WTC11 (cell line): ENCODE measurements at regions not wholly inside any gene's neighbourhood (a gene's known extent, or its start where the extent isn't known, plus 50 kb on each side); places are given as distances from the start of the nearest gene placed in this dataset.

Experiments
- CTCF ChIP-seq: fragments of 200-600 bp; IDR thresholded peaks from 2 replicates; pipeline ENCODE4 v1.8.0; 2022; ENCODE audit warnings: antibody characterized with exemption
- NFYB ChIP-seq: sonication (generic); formaldehyde crosslinking; conservative IDR thresholded peaks from 2 replicates; pipeline ENCODE4 v1.8.0; 2022; ENCODE audit warnings: low read depth, missing genetic modification reagents
- NR2C2 ChIP-seq: sonication (generic); formaldehyde crosslinking; IDR thresholded peaks from 2 replicates; pipeline ENCODE4 v1.8.0; 2022; ENCODE audit warnings: mild to moderate bottlenecking, missing genetic modification reagents
- TCF7 ChIP-seq: sonication (generic); formaldehyde crosslinking; IDR thresholded peaks from 2 replicates; pipeline ENCODE4 v1.8.0; 2022; ENCODE audit warnings: mild to moderate bottlenecking, low read depth, missing genetic modification reagents, moderate library complexity
- USF1 ChIP-seq: sonication (generic); formaldehyde crosslinking; IDR thresholded peaks from 2 replicates; pipeline ENCODE4 v1.8.0; 2022; ENCODE audit warnings: mild to moderate bottlenecking, missing genetic modification reagents
- TF ChIP-seq, protein P1 (sequence below): sonication (generic); formaldehyde crosslinking; IDR thresholded peaks from 2 replicates; pipeline ENCODE4 v1.8.0; 2022; ENCODE audit warnings: mild to moderate bottlenecking, missing genetic modification reagents

DNA sequence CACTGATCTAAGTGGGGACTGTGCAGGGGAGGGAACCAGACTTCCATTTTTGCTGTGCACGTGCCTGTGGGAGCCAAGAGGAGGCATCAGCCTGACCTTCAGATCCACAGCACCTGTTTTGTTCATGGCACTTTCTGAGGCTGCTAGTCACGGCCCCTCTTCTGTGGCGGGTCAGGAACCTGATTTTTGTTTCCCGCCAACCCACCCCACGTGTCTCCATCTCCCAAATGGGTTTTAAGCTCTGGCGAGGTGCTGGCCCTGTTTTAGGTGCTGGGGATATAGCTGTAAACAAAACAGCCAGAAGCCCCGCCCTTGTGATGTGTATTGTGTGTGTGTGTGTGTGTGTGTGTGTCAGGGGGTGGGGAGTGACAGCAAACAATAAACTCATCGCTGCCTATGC, 60.4 kb upstream of the GRPEL1 start:
- no peak for TF ChIP-seq TCF7 (CRISPR knock-in tag)
- TF ChIP-seq, protein P1, sequence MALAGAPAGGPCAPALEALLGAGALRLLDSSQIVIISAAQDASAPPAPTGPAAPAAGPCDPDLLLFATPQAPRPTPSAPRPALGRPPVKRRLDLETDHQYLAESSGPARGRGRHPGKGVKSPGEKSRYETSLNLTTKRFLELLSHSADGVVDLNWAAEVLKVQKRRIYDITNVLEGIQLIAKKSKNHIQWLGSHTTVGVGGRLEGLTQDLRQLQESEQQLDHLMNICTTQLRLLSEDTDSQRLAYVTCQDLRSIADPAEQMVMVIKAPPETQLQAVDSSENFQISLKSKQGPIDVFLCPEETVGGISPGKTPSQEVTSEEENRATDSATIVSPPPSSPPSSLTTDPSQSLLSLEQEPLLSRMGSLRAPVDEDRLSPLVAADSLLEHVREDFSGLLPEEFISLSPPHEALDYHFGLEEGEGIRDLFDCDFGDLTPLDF = no peak
- TF ChIP-seq USF1 (CRISPR knock-in tag) = no peak
- no peak for TF ChIP-seq CTCF
- TF ChIP-seq NFYB = no peak
- no peak for TF ChIP-seq NR2C2 (CRISPR knock-in tag)
